GM18505 (cell line): ENCODE measurements at regions not wholly inside any gene's neighbourhood (a gene's known extent, or its start where the extent isn't known, plus 50 kb on each side); places are given as distances from the start of the nearest gene placed in this dataset.
A peak's percentile ranks its signal among the peaks of the same experiment; 100 is the strongest.
"Not testable (repeated sequence)": the region's sequence is repeated elsewhere in the genome, so short reads cannot be mapped to it uniquely, and the experiment has no call there.

ENCODE experiments used
- ATAC-seq: cut with Tn5 transposase; IDR thresholded peaks from one replicate; pipeline ENCODE4 v1.9.1; 2021; ENCODE audit not compliant: unreplicated experiment
- POLR2A ChIP-seq: IDR thresholded peaks from 4 replicates; pipeline ENCODE4 v1.6.1; 2011; ENCODE audit warnings: borderline replicate concordance; ENCODE audit not compliant: insufficient read depth, insufficient read length; ENCODE audit errors: extremely low read depth

- no peak for ATAC-seq
These were observed 50.5 kb upstream of the CD99 start for GRCh38 chrX:2640436-2641150.

GRCh38 chrX:2638279-2638678, 52.8 kb upstream of the CD99 start:
- no peak for ATAC-seq
- TF ChIP-seq POLR2A: no peak

More at GRCh38 chrX:2640436-2641150, 50.5 kb upstream of the CD99 start:
- TF ChIP-seq POLR2A: no peak

GRCh38 chrX:2635342-2635741, 55.8 kb upstream of the CD99 start:
- no peak for TF ChIP-seq POLR2A
- ATAC-seq: no peak

GRCh38 chrX:2632533-2633504, 58.3 kb upstream of the CD99 start:
- no peak for ATAC-seq
- no peak for TF ChIP-seq POLR2A

- TF ChIP-seq POLR2A: no peak
- ATAC-seq: no peak
These were observed 59.2 kb upstream of the CD99 start for GRCh38 chrX:2631743-2632532.

- not testable (repeated sequence) for ATAC-seq
These were observed 60.0 kb upstream of the CD99 start for GRCh38 chrX:2630935-2631742.

- not testable (repeated sequence) for ATAC-seq
These were observed 60.8 kb upstream of the CD99 start for GRCh38 chrX:2630008-2630934.

- TF ChIP-seq POLR2A: no peak
- no peak for ATAC-seq
These were observed 61.6 kb upstream of the CD99 start for GRCh38 chrX:2629316-2630007.

- no peak for ATAC-seq
- no peak for TF ChIP-seq POLR2A
These were observed 62.3 kb upstream of the CD99 start for GRCh38 chrX:2628751-2629315.

GRCh38 chrX:2627272-2627867, 63.7 kb upstream of the CD99 start:
- ATAC-seq: peak; percentile 81
- TF ChIP-seq POLR2A: no peak

- ATAC-seq: no peak
- TF ChIP-seq POLR2A: no peak
These were observed 64.3 kb upstream of the CD99 start for GRCh38 chrX:2626750-2627149.
